ENCODE measurements at regions not wholly inside any gene's neighbourhood (a gene's known extent, or its start where the extent isn't known, plus 50 kb on each side); places are given as distances from the start of the nearest gene placed in this dataset.
"Not testable (repeated sequence)": the region's sequence is repeated elsewhere in the genome, so short reads cannot be mapped to it uniquely, and the experiment has no call there.

GRCh38 chr20:40861427-40862008 is 167.1 kb upstream of the TOP1 start:
- DNase-seq = no peak

- no peak for DNase-seq
Observed at GRCh38 chr20:40863355-40863919, 165.2 kb upstream of the TOP1 start.

DNA sequence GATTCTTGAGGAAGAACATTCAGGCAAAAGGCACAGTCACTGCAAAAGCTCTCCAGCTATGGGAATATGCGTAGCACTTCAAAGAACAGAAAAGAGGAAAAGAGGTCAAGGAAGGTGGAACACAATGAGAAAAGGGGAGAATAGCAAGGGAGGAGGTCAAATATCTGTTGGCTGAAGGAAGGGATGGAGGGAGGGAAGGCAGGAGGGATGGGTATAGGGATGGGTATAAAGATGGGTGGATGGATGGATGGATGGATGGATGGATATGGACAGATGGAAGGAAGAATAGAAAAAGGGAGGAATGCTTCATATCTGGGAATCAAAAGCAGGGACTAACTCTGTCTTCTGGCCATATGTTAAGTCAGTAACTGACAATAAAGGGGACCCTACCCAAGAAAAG is 164.2 kb upstream of the TOP1 start:
- DNase-seq = no peak

DNA sequence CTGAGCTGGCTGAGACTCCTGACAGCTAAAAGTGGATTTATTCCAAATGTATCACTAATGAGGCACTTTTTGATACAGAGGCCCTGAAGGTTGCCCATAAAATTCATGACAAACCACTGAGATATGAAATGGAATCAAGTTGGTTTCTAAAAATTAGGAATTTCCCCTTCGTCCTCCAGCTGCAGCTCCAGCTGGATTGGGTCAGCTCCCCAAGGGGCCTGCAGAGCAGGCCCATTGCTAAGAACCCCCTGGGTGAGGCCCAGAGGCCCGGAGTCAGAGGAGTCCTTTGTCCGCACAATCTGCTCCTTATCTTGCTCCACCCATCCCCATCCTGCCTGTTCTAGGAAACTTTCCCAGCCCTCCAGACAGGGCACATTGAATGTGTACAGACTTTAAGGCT is 163.5 kb upstream of the TOP1 start:
- DNase-seq = no peak

GRCh38 chr20:40866056-40866455 is 162.6 kb upstream of the TOP1 start:
- DNase-seq = no peak

- no peak for DNase-seq
Observed at GRCh38 chr20:40868551-40869217, 159.9 kb upstream of the TOP1 start.

GRCh38 chr20:40869218-40870147 is 159.1 kb upstream of the TOP1 start:
- DNase-seq = no peak

- no peak for DNase-seq
Observed at GRCh38 chr20:40875116-40876085, 153.2 kb upstream of the TOP1 start.

DNA sequence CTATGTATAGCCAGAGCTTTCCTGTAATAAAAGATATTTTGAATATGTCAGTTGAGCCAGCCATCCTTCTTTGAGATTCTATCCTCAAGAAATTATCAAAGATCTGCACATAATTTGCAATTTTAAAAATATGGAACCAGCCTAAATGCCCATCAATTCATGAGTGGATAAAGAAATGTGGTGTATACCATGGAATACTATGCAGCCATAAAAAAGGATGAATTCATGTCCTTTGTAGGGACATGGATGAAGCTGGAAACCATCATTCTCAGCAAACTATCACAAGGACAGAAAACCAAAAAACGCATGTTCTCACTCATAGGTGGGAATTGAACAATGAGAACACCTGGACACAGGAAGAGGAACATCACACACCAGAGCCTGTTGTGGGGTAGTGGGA is 150.5 kb upstream of the TOP1 start:
- not testable (repeated sequence) for DNase-seq

GRCh38 chr20:40880063-40880728 is 148.4 kb upstream of the TOP1 start:
- DNase-seq = no peak

DNA sequence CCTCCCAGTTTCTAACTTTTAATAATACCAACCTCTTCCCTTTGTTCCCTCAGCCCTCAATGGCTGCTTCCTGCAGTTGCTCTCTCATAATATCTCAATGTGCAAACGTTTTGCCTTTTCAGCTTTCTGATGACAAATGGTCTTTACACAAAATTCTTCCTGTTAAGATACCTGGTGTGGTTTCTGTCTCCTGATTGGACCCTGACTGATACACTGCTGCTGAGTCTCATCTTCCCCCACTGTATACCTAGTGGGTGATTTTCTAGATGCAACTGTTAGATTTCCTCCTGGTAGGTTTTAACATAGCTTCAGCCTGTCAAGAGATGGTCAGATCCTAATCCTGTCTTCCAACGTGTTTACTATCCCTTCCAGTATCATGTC is 147.9 kb upstream of the TOP1 start:
- DNase-seq = no peak

DNA sequence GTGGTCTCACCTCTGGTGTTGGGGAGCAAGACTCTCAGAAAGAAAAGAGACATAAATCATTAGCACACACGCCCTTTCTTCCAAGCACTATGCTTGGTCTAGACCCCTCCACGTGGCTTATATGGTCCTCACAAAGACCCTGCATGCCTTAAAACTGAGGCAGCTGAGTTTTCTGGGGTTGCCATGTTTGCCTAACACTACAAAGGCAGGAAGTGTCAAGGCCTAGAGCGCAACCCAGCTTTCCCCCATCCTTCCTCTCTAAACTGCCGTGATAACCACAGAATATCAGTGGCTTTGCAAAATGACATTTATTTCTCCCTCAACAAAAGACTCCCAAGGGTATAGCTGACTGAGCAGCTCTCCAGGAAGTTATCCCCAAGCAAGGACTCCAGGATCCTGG is 146.5 kb upstream of the TOP1 start:
- no peak for DNase-seq

DNA sequence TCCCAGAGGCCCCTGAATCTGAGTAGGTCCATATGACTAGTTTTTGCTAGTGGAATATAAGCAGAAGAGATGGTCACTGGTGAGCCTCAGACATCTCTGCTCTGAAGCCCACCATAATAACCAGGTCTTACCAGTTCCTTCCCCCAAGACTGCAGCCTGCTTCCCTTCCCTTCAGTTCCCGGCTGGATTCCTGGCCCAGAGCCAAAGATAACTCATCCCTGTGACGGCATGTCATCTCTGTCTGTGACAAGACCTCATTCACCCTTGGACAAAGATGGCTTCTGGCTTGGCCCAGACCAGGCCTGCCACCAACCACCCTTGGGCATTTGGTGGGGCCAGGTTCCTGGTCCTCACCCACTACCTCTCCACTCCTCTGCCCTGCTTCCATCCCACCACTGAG is 145.5 kb upstream of the TOP1 start:
- no peak for DNase-seq

GRCh38 chr20:40887105-40887504 is 141.5 kb upstream of the TOP1 start:
- no peak for DNase-seq

- not testable (repeated sequence) for DNase-seq
Observed at GRCh38 chr20:40889266-40889665, 139.4 kb upstream of the TOP1 start.

GRCh38 chr20:40890181-40890580 is 138.4 kb upstream of the TOP1 start:
- DNase-seq = no peak

DNA sequence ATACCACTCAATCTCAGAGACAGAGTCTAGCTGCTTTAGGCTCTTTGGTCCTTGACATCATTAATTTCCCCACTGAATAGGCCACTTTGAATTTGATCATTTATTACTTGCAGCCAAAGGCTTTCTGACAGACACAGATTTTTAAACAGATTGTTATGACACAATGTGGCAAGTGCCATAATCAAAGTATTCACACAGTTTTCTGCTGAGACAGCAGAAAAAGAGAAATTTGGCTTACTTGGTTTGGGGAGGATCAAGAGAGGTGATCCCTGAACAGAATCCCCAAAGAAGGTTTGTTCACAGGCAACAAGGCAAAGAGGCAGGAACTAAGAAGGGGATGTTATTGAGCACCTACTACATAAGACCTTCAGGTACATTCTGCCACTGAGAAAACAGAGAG is 138.0 kb upstream of the TOP1 start:
- DNase-seq = no peak

DNA sequence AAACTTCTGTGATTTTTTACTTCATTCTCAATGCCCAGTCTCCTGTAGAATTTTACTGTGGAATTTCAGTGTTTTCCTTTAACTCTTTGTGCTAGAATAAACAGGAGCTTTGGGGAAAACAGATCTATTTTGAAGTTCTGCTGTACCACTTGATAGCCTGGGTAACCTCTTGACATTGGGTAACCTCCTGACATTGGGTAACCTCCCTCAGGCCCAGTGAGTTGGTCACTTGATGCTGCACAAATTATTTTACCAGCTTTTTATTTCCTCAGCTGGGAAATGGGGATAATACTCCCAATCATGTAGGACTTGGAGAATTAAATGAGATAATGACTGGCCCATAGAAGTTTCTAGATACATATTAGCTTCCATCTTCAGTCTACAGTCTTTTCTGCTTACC is 137.3 kb upstream of the TOP1 start:
- no peak for DNase-seq

DNA sequence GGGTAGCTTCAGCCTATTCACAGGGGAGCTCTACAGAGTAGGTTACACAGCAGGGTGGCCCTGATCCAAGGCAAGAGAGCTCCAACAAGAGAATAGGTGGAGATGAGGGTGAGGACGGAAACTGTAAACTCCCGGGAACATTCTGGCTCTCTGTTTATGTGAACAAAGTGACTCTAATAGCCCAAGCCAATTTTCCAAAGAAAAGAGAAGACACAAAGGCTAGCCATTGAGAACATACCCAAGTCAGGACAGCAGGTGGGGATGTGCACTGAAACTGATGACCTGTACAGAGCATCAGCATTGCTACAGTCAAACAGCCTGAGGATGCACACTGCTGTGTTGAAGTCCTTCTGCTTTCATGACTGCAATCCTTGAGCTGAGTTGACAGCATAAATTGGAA is 136.0 kb upstream of the TOP1 start:
- DNase-seq = no peak

- no peak for DNase-seq
Observed at GRCh38 chr20:40893610-40894236, 134.9 kb upstream of the TOP1 start.

- DNase-seq = no peak
Observed at GRCh38 chr20:40894237-40894630, 134.4 kb upstream of the TOP1 start.

Measured in NK-92 treated with Interleukin-12 subunit alpha and Interleukin-12 subunit beta, amount 100 ng/mL, for 24 hours (cell line).